K562 (cell line): ENCODE measurements at regions not wholly inside any gene's neighbourhood (a gene's known extent, or its start where the extent isn't known, plus 50 kb on each side); places are given as distances from the start of the nearest gene placed in this dataset. TPM values are rescaled to one million over a fixed set of nuclear protein-coding genes. Genes with fewer than 3 reads are reported as not detected.

Source experiments
- ATAC-seq: fragments of 200-7000 bp; cut with Tn5 transposase; 3 replicates; pipeline ENCODE4 v1.9.1; 2020; ENCODE audit warnings: moderate library complexity
- BruUV-seq: library from RNA; stranded (reverse); fragments of 400-500 nt; replicated peaks from 2 replicates; lab custom pipeline; 2021; lab: Mats Ljungman, UMichigan
- CTCF ChIA-PET: fragments of 300-600 bp; formaldehyde crosslinking; extraction: SDS; loops from one replicate; lab custom pipeline; 2021; ENCODE audit warnings: low intra/inter-chr PET ratio; lab: Yijun Ruan, JAX
- POLR2A ChIA-PET: fragments of 300-600, 350-650 bp; sonication (Branson Sonifier 250); formaldehyde crosslinking; extraction: SDS; loops from one replicate; lab custom pipeline; 2021; ENCODE audit warnings: antibody characterized with exemption, inconsistent platforms; lab: Yijun Ruan, JAX
- DNase-seq, 4 experiments: peaks; one replicate each; pipeline versions ENCODE4 v3.0.0 to v3.0.0-alpha.2; 2011 to 2018; ENCODE audit warnings: low spot score in 3 of 4, mixed read lengths in 3 of 4; ENCODE audit errors: extremely low read depth in 1 of 4
- FAIRE-seq: peaks from 2 replicates; lab custom pipeline; 2011; peaks lifted over from hg19 to GRCh38; lab: Jason Lieb, UNC
- H2AFZ ChIP-seq: 2 replicates; pipeline ENCODE4 v1.6.0; 2011; ENCODE audit warnings: low read depth, low read length, control low read depth, inconsistent platforms
- H3K27ac ChIP-seq: fragments of 200-600 bp; 3 replicates; pipeline ENCODE4 v1.8.0; 2011; ENCODE audit warnings: low read depth, mild to moderate bottlenecking, control low read depth, inconsistent platforms, low read length, moderate library complexity, mixed read lengths; ENCODE audit errors: extremely low read depth
- H3K27me3 ChIP-seq, 2 experiments: fragments of 300-600 bp in 1 of 2; 2 replicates in 1 of 2; 3 replicates in 1 of 2; pipeline versions ENCODE4 v1.6.0 to v1.8.0; 2011; ENCODE audit warnings: inconsistent platforms in 2 of 2, low read length in 2 of 2, mild to moderate bottlenecking in 1 of 2, mixed read lengths in 1 of 2, moderate library complexity in 1 of 2; ENCODE audit not compliant: control insufficient read depth in 2 of 2, insufficient read depth in 2 of 2
- H3K36me3 ChIP-seq: fragments of 300-600 bp; 3 replicates; pipeline ENCODE4 v1.8.0; 2011; ENCODE audit warnings: mild to moderate bottlenecking, low read length, inconsistent platforms; ENCODE audit not compliant: control insufficient read depth, insufficient read depth
- H3K4me1 ChIP-seq, 2 experiments: fragments of 200-600 bp in 1 of 2; replicated peaks in 1 of 2; 2 replicates in 1 of 2; 3 replicates in 1 of 2; pipeline versions ENCODE4 v1.5.1 to v1.8.0; 2011; ENCODE audit warnings: inconsistent platforms in 2 of 2, low read length in 2 of 2, mild to moderate bottlenecking in 1 of 2, mixed read lengths in 1 of 2, moderate library complexity in 1 of 2; ENCODE audit not compliant: control insufficient read depth in 2 of 2, insufficient read depth in 2 of 2
- H3K4me2 ChIP-seq: 2 replicates; pipeline ENCODE4 v1.6.1; 2011; ENCODE audit warnings: low read length, control low read depth, inconsistent platforms, mixed read lengths; ENCODE audit not compliant: insufficient read depth
- H3K4me3 ChIP-seq: fragments of 200-600 bp; sonication (generic), shearing (Covaris generic); 2 replicates; pipeline ENCODE4 v1.5.1; 2016; ENCODE audit warnings: control low read depth, inconsistent platforms
- H3K79me2 ChIP-seq: fragments of 200-600 bp; 3 replicates; pipeline ENCODE4 v1.8.0; 2011; ENCODE audit warnings: low read length, inconsistent platforms; ENCODE audit not compliant: control insufficient read depth, insufficient read depth
- H3K9ac ChIP-seq, 2 experiments: 2 replicates each; pipeline versions ENCODE4 v1.6.0 to v1.6.1; 2011; ENCODE audit warnings: low read depth in 2 of 2, low read length in 2 of 2, control low read depth in 1 of 2, inconsistent platforms in 1 of 2, mild to moderate bottlenecking in 1 of 2, mixed read lengths in 1 of 2; ENCODE audit not compliant: insufficient read depth in 1 of 2
- H3K9me1 ChIP-seq: one replicate; pipeline ENCODE4 v1.6.0; 2011; ENCODE audit warnings: inconsistent platforms, mild to moderate bottlenecking, low read length, moderate library complexity; ENCODE audit not compliant: control insufficient read depth, insufficient read depth
- H3K9me3 ChIP-seq: replicated peaks from 2 replicates; pipeline ENCODE4 v1.5.1; 2011; ENCODE audit warnings: low read depth, low read length, inconsistent platforms; ENCODE audit not compliant: control insufficient read depth, insufficient read depth
- H4K20me1 ChIP-seq: replicated peaks from 2 replicates; pipeline ENCODE4 v1.6.1; 2011; ENCODE audit warnings: low read length, inconsistent platforms, mixed read lengths; ENCODE audit not compliant: control insufficient read depth, insufficient read depth
- CBX5 ChIP-seq: IDR thresholded peaks from 2 replicates; pipeline ENCODE4 v1.6.1; 2014; ENCODE audit warnings: low read depth, borderline replicate concordance
- IFI16 ChIP-seq: fragments of 250-450 bp; sonication (Bioruptor Pico); IDR thresholded peaks from 2 replicates; pipeline ENCODE4 v2.1.2; 2022; ENCODE audit warnings: mild to moderate bottlenecking, inconsistent platforms
- MTA1 ChIP-seq: fragments of 450-650 bp; IDR thresholded peaks from 2 replicates; pipeline ENCODE4 v1.6.1; 2017; ENCODE audit warnings: borderline replicate concordance
- MTA3 ChIP-seq: fragments of 450-650 bp; formaldehyde crosslinking; IDR thresholded peaks from 2 replicates; pipeline ENCODE4 v1.6.1; 2017; ENCODE audit warnings: mild to moderate bottlenecking, borderline replicate concordance
- NONO ChIP-seq, 2 experiments: fragments of 200-400 bp in 1 of 2; fragments of 450-650 bp in 1 of 2; formaldehyde crosslinking in 1 of 2; IDR thresholded peaks; 2 replicates each; pipeline ENCODE4 v1.6.1; 2017; ENCODE audit warnings: low read depth in 2 of 2, mild to moderate bottlenecking in 2 of 2, moderate library complexity in 2 of 2, low read length in 1 of 2
- SREBF2 ChIP-seq: sonication (generic); formaldehyde crosslinking; IDR thresholded peaks from 2 replicates; pipeline ENCODE4 v1.4.0; 2020; ENCODE audit warnings: mild to moderate bottlenecking, missing genetic modification reagents
- WGBS: fragments of 100-300 bp; shearing (Covaris generic); methylation state at CpG from one replicate; pipeline ENCODE4 v1.1.6; 2016; ENCODE audit warnings: low coverage, mixed read lengths; ENCODE audit not compliant: insufficient coverage; ENCODE audit errors: missing lambda C conversion rate; 5-methylcytosine and 5-hydroxymethylcytosine counted together
- in situ Hi-C: fragments of 300-500 bp; cut with MboI; formaldehyde crosslinking; loops from 4 replicates; pipeline ENCODE4 v1.15.0; 2018; ENCODE audit warnings: inconsistent platforms, mixed read lengths
- intact Hi-C: fragments of 100-400 bp; cut with micrococcal nuclease; formaldehyde crosslinking; loops from 2 replicates; pipeline ENCODE4 v1.14.2; 2022
- small RNA-seq: library from RNA; depleted of rRNA; stranded (forward); fragments of <200 nt; gene quantifications from one replicate; pipeline ENCODE3, GENCODE V24; 2014
- TF ChIP-seq, protein P1 (sequence below): fragments of 250-450 bp; sonication (Bioruptor Pico); IDR thresholded peaks from 2 replicates; pipeline ENCODE4 v1.5.0; 2020; ENCODE audit warnings: mild to moderate bottlenecking, borderline replicate concordance

DNA sequence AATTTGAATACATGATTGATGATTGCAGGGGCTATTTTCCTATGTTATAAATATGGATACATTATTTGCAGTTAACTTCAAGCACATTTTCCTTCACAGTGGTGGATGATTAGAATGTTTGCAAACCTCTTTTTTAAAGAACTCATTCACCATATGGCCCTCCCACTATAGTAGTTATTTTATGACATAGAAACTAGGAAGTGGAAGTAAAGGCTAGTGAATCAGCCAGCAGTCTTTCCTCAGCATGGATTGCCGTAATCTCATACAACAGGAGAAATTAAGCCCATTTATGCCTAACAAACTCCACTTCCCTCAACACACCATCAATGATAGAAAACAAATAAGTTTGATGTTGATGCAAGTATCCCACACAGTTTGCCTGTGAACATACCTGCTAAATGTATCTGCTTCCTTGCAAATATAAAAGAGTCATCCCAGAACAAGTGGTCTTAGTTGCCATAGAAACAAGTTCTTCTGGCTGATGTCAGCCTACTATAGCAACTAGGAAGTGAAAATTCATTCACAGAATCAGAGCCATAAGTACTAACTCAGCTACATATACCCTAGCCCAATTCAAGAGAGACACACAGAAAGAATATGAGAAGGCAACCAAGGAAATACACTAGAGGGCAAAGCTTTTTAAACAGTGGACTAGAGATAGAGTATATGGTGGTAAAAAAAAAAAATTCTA is 100.9 kb upstream of the RADX start:
- BruUV-seq, result no TSS peak

More for the DNA sequence above, 100.9 kb upstream of the RADX start:
- no peak for DNase-seq
- no peaks in the 10 kb centered on the region for H3K9me1 ChIP-seq
- 0% methylated on average over 1 of the region's 1 CpG for WGBS
- TF ChIP-seq IFI16 (CRISPR knock-in tag) (no peak), CBX5 (no peak), NONO (IDR thresholded peaks at IDR 0.05; ENCODE audit: low read depth in 2 of 2, low read length in 1 of 2) (no peak), MTA3 (no peak), SREBF2 (CRISPR knock-in tag) (no peak), MTA1 (no peak)
- TF ChIP-seq, protein P1, sequence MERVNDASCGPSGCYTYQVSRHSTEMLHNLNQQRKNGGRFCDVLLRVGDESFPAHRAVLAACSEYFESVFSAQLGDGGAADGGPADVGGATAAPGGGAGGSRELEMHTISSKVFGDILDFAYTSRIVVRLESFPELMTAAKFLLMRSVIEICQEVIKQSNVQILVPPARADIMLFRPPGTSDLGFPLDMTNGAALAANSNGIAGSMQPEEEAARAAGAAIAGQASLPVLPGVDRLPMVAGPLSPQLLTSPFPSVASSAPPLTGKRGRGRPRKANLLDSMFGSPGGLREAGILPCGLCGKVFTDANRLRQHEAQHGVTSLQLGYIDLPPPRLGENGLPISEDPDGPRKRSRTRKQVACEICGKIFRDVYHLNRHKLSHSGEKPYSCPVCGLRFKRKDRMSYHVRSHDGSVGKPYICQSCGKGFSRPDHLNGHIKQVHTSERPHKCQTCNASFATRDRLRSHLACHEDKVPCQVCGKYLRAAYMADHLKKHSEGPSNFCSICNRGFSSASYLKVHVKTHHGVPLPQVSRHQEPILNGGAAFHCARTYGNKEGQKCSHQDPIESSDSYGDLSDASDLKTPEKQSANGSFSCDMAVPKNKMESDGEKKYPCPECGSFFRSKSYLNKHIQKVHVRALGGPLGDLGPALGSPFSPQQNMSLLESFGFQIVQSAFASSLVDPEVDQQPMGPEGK, result no peak
- TF ChIP-seq, all 486 proteins: peak for 0
- FAIRE-seq (no peak), ATAC-seq (no peak)
- H3K4me1 ChIP-seq, result no peaks in the 10 kb centered on the region
- H3K27me3 ChIP-seq, result no peaks in the 10 kb centered on the region
- intact Hi-C loops, result no loop called here
- no peak overlapping the region for H3K4me2 ChIP-seq
- no peak overlapping the region for H3K9ac ChIP-seq
- H3K4me3 ChIP-seq, result no peak overlapping the region
- ChIA-PET CTCF (no interaction called here), POLR2A (no interaction called here)
- no peaks in the 10 kb centered on the region for H3K36me3 ChIP-seq
- in situ Hi-C loops, result no loop called here
- no peak overlapping the region for H2AFZ ChIP-seq
- H4K20me1 ChIP-seq, result no peaks in the 10 kb centered on the region
- no peaks in the 10 kb centered on the region for H3K9me3 ChIP-seq
- H3K27ac ChIP-seq, result no peak overlapping the region
- no peaks in the 10 kb centered on the region for H3K79me2 ChIP-seq

Small RNAs in the stretch of these regions (small RNA-seq; reads per million reads assigned to genes)
- gene AL133271.1 (not detected), gene RF00019 (not detected)
